Occipital lobe (tissue), 1 donor: ENCODE measurements at regions not wholly inside any gene's neighbourhood (a gene's known extent, or its start where the extent isn't known, plus 50 kb on each side); places are given as distances from the start of the nearest gene placed in this dataset.

Source experiments
- DNase-seq: peaks from one replicate; lab custom pipeline; 2025; lab: John Stamatoyannopoulos, UW

DNA sequence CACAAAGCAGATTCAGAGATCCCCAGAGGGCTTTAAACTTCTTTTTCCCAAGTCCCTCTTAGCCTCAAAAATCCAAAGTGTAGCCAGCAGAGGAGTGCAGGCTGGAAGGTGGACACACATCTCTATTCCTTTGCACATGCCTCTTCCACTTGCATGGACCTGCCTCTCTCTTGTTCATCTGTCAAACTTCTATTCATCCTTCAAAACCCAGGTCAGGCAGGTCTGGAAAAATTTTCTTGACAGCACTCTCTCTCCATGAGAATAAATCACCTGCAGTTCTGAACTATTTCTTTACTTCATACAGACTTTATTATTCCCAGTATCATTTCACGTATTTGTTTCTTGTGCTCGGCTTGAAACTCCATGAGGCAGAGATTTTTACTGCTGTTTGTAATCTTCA is 127.5 kb downstream of the SS18 start:
- DNase-seq = no peak

- no peak for DNase-seq
These were observed 128.2 kb downstream of the SS18 start for GRCh38 chr18:25962176-25962575.

DNA sequence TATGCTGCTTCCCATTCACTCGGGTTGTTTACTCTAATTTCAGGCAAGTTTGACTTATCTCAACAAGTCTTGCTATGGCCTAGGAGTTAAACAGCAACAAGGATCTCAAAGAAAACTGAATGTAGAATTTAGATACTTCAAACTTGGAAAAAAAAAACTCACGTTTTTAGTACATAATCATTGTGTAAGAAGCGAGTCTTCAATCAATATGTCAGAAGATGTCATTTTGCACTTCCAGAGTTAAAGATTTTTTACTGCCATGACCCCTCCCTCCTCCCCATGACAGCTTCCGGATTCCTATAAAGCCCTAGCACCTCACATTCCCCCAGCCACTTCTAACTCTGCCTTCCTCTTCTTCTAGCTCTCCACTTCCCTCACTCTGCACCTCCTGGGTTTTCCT is 133.4 kb downstream of the SS18 start:
- DNase-seq = no peak

- no peak for DNase-seq
These were observed 137.3 kb downstream of the SS18 start for GRCh38 chr18:25953111-25953510.

GRCh38 chr18:25950321-25950720 is 140.1 kb downstream of the SS18 start:
- DNase-seq = no peak

GRCh38 chr18:25946540-25946939 is 143.9 kb downstream of the SS18 start:
- DNase-seq = no peak

- DNase-seq = no peak
These were observed 155.1 kb downstream of the SS18 start for GRCh38 chr18:25935356-25935755.

- no peak for DNase-seq
These were observed 159.3 kb downstream of the SS18 start for GRCh38 chr18:25931126-25931525.

GRCh38 chr18:25929787-25930186 is 160.6 kb downstream of the SS18 start:
- no peak for DNase-seq

DNA sequence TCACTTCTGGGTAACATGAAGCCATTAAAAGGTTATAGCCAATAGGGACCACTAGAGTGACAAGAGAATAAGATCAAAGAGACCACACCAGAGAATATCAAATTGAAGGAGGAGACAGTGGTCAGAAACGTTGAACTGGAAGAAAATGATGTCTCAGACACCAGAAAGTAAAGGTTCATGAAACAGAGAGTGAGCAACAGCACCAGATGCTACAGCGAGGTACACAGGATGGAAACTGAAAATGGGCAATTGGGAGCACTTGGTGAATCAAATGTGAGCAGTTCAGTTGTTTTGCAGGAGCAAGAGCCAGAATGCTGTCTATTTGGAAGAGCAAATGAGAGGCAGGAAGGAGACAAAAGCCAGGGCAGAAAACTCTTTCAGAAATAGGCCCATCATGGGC is 162.6 kb downstream of the SS18 start:
- no peak for DNase-seq

DNA sequence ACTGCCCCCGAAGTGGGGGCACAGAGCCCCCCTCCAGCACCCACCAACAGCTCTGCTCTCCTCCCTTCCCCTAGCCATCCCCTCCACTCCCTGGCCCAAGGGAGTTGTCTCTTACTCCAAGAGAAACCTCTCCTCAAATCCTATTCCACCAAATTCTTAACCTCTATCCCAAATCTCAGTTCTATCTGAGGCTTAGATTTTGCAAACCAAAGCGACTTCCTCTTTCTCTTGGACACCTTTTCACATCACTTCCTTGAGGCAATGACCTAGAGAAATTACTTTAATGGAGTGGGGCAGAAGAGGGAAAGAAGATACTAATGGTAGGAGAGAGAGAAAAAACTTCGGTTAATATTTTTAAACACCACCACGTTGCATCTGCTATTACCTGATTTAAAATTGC is 167.2 kb downstream of the SS18 start:
- DNase-seq = no peak

DNA sequence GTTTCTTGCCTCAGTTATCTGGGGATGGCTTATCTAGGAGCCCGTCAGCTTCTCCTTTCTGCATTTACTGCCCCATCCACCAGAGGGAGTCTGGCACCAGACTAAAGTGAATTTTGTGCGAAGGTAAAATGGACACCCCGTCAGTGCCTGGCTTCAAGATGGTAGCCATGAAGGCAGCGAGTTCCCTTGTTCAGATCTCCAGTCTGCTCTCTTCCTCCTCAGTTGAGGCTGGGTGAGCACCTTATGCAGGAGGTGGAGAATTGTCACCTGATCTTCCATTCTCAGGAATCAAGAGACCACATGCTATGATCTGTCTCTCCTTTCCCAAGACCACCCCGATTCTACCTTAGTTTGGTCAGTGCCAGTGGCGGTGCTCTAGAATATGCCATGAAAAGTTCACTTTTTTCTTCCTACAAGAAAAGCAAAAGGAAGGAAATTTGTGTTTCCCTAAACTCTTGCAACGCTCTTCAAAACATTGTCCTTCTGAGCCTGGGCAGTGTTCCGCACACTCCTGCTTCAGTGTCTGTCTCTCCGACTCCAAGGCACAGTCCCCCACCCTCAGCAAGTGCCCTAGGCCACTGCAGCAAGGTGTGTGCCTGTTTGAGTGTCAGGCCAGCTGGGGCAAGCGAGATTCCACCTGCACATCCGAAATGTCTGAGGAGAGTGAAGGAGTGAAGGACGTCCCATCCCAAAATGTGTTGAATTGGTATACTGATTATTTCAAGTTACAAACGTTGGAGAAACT is 168.6 kb downstream of the SS18 start:
- no peak for DNase-seq

DNA sequence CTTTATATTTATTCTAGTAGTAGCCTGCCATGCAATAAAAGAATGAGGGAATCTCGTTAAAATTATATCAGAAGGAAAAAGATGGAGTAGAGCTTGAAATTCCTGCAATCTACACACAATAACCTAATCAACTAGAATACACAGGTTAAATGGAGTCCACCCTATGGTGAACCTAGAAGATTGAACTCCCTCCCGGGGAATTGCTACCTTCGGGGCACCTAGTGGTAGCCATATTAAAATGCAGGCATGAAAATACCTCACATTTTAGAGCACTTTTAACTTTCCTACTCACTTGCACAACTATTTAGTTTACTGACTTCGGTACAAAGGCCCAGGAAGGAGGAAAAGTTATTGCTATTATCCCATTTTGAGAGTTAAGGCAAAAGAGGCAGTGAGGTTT is 174.5 kb downstream of the SS18 start:
- DNase-seq = no peak

GRCh38 chr18:25898965-25899364 is 191.4 kb downstream of the SS18 start:
- no peak for DNase-seq

DNA sequence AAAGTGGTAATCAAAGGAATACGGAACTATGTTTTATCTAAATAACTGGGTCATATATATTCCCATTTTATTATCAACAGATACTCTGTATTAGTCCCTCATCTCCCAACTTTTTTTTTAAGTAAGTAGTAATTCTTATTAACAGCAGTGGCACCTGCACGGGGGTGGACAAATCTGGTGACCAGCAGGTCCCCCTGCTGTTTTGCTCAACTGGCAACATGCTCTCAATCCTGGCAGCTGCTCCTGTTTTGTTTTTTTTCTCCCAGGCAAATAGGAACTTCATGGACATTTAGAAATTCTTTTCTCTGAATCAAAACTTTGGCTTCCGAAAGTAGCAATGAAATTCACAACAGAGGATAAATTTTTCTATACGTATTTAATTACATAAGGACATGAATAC is 193.5 kb downstream of the SS18 start:
- DNase-seq = no peak

DNA sequence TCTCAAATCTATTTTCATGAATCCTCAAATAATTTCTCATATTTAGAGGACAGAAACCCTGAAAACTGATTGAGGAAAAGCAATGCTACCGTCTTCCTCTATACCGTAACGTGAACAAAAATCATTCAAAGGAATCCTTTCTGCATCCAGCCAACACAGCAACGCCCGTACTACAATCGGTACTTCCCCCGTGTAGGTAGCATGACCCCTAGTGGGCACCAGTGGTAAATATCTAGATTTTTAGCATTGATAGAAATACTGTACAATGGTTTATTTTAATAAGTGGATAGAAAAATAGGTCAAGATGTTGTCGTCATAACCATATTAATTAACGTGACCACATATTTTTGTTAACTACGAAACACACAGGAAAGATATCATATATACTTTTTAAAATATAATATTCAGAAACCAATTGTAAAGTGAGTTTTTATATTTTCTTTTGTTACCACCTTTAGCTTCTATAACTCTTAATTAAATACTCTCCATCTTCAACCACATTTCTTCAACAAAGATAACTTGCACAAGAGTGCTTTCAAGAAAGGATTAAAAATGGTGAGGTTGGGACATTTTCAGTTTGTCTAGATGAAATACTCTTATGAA is 194.1 kb downstream of the SS18 start:
- DNase-seq = no peak

GRCh38 chr18:25895518-25895917 is 194.9 kb downstream of the SS18 start:
- no peak for DNase-seq

DNA sequence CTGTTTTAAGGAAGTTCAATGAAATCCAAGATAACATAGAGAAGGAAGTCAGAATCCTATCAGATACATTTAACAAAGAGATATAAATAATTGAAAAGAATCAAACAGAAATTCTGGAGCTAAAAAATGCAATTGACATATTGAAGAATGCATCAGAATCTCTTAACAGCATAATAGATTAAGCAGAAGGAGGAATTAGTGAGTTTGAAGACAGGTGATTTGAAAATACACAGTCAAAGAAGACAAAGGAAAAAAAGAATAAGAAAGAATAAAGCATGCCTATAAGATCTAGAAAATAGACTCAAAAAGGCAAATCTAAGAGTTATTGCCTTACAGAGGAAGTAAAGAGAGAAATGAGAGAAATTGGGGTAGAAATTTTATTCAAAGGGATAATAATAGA is 204.1 kb downstream of the SS18 start:
- no peak for DNase-seq

GRCh38 chr18:25883091-25883490 is 207.3 kb downstream of the SS18 start:
- DNase-seq = no peak

DNA sequence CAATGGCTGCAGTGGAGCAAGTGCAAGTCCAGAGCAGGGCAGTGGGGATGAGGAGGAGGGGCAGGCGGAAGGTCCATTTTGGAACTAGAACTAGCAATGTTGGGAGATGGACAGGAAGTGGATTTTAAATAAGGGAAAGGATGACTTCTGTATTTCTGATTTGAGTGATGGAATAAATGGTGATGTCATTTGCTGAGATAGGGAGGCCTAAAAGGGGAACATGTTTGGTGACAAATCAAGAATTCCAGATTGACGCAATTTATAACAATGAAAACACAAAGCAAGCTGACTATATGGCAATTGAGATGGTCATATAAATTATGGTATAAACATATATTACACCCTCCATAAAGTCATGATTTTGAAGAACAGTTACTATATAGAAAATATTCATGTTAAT is 209.3 kb downstream of the SS18 start:
- no peak for DNase-seq

DNA sequence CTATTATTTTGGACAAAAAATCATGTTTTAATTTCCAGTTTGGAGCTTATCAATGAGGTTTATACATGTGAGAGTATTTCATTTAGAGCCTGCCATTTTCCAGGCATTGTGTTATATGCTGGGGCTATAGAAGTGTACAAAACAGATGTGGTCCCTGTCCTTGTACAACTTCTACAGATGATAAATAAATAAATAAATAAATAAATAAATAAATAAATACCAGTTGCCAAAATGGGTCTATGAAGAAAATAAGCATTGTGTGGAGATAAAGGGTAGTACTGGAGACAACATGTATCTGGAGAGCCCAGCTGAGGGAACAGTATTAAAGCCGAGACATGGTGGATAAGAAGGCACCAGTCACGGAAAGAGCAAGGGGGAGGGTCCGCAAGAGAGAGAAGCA is 210.0 kb downstream of the SS18 start:
- no peak for DNase-seq

GRCh38 chr18:25876330-25876948 is 214.0 kb downstream of the SS18 start:
- no peak for DNase-seq
